DOHH2 (cell line): ENCODE measurements at regions not wholly inside any gene's neighbourhood (a gene's known extent, or its start where the extent isn't known, plus 50 kb on each side); places are given as distances from the start of the nearest gene placed in this dataset.
"Not testable (repeated sequence)": the region's sequence is repeated elsewhere in the genome, so short reads cannot be mapped to it uniquely, and the experiment has no call there.

Experiments
- H3F3A ChIP-seq: fragments of 200-600 bp; sonication (generic), shearing (Covaris generic); 2 replicates; pipeline ENCODE4 v1.6.0; 2016; ENCODE audit warnings: antibody characterized with exemption, mild to moderate bottlenecking; ENCODE audit not compliant: control insufficient read depth, insufficient read depth
- H3K27ac ChIP-seq: fragments of 200-600 bp; sonication (generic); 2 replicates; pipeline ENCODE4 v1.5.1; 2014; ENCODE audit warnings: low read depth, mild to moderate bottlenecking, low read length, moderate library complexity
- H3K27me3 ChIP-seq: fragments of 200-600 bp; sonication (generic); 2 replicates; pipeline ENCODE4 v1.6.1; 2014; ENCODE audit warnings: mild to moderate bottlenecking, low read length, mixed read lengths; ENCODE audit not compliant: control insufficient read depth
- H3K36me3 ChIP-seq: fragments of 200-600 bp; sonication (generic); 2 replicates; pipeline ENCODE4 v1.6.1; 2014; ENCODE audit warnings: mild to moderate bottlenecking, low read length, moderate library complexity, mixed read lengths; ENCODE audit not compliant: control insufficient read depth
- H3K4me1 ChIP-seq: fragments of 200-600 bp; sonication (generic); 2 replicates; pipeline ENCODE4 v1.6.1; 2014; ENCODE audit warnings: mild to moderate bottlenecking, low read length, mixed read lengths; ENCODE audit not compliant: control insufficient read depth
- H3K4me2 ChIP-seq: fragments of 200-600 bp; sonication (generic); 2 replicates; pipeline ENCODE4 v1.6.0; 2014; ENCODE audit warnings: mild to moderate bottlenecking, low read length, moderate library complexity
- H3K4me3 ChIP-seq: fragments of 200-600 bp; sonication (generic); 2 replicates; pipeline ENCODE4 v1.5.1; 2014; ENCODE audit warnings: mild to moderate bottlenecking, low read length, mixed read lengths
- H3K79me2 ChIP-seq: fragments of 200-600 bp; sonication (generic); 2 replicates; pipeline ENCODE4 v1.6.1; 2014; ENCODE audit warnings: mild to moderate bottlenecking, low read length, mixed read lengths; ENCODE audit not compliant: control insufficient read depth
- H3K9me2 ChIP-seq: fragments of 200-600 bp; sonication (generic); replicated peaks from 2 replicates; pipeline ENCODE4 v1.6.1; 2014; ENCODE audit warnings: mild to moderate bottlenecking, low read length, mixed read lengths; ENCODE audit not compliant: control insufficient read depth
- H3K9me3 ChIP-seq: fragments of 200-600 bp; sonication (generic); 2 replicates; pipeline ENCODE4 v1.6.1; 2014; ENCODE audit warnings: antibody characterized with exemption, low read length, mixed read lengths; ENCODE audit not compliant: control insufficient read depth, insufficient read depth
- H4K20me1 ChIP-seq: fragments of 200-600 bp; sonication (generic); 2 replicates; pipeline ENCODE4 v1.6.0; 2014; ENCODE audit warnings: low read depth, mild to moderate bottlenecking, antibody characterized with exemption, low read length, moderate library complexity; ENCODE audit not compliant: control insufficient read depth, insufficient read depth
- CTCF ChIP-seq: fragments of 200-600 bp; sonication (generic); IDR thresholded peaks from one replicate; pipeline ENCODE4 v1.5.1; 2014; ENCODE audit warnings: antibody characterized with exemption, mild to moderate bottlenecking, low read depth, low read length; ENCODE audit not compliant: poor library complexity, severe bottlenecking

- H3K4me1 ChIP-seq, H3K9me2 ChIP-seq, H3F3A ChIP-seq, H3K27me3 ChIP-seq, H4K20me1 ChIP-seq, H3K79me2 ChIP-seq, H3K27ac ChIP-seq, H3K4me3 ChIP-seq, H3K36me3 ChIP-seq, H3K9me3 ChIP-seq, H3K4me2 ChIP-seq: not testable (repeated sequence)
These were observed 142.6 kb upstream of the C1QTNF3 start for GRCh38 chr5:34185572-34185971.

- H3K4me1 ChIP-seq, H3K27ac ChIP-seq, H3K4me2 ChIP-seq, H3K79me2 ChIP-seq, H3F3A ChIP-seq, H3K9me2 ChIP-seq, H4K20me1 ChIP-seq, H3K27me3 ChIP-seq, H3K36me3 ChIP-seq, H3K9me3 ChIP-seq, H3K4me3 ChIP-seq: not testable (repeated sequence)
These were observed 143.1 kb upstream of the C1QTNF3 start for GRCh38 chr5:34186108-34186507.

- not testable (repeated sequence) for H3K79me2 ChIP-seq, H3K4me2 ChIP-seq, H3K27me3 ChIP-seq, H3K9me2 ChIP-seq, H3K4me1 ChIP-seq, H3F3A ChIP-seq, H3K4me3 ChIP-seq, H4K20me1 ChIP-seq, H3K9me3 ChIP-seq, H3K36me3 ChIP-seq, H3K27ac ChIP-seq
These were observed 143.9 kb upstream of the C1QTNF3 start for GRCh38 chr5:34186865-34187264.

GRCh38 chr5:34187441-34187840 is 144.4 kb upstream of the C1QTNF3 start:
- not testable (repeated sequence) for H3K79me2 ChIP-seq, H3K4me2 ChIP-seq, H3K9me3 ChIP-seq, H4K20me1 ChIP-seq, H3F3A ChIP-seq, H3K4me1 ChIP-seq, H3K9me2 ChIP-seq, H3K27ac ChIP-seq, H3K27me3 ChIP-seq, H3K36me3 ChIP-seq, H3K4me3 ChIP-seq

- H3K79me2 ChIP-seq, H3F3A ChIP-seq, H3K36me3 ChIP-seq, H3K4me3 ChIP-seq, H3K4me1 ChIP-seq, H3K9me3 ChIP-seq, H3K9me2 ChIP-seq, H3K4me2 ChIP-seq, H3K27ac ChIP-seq, H4K20me1 ChIP-seq, H3K27me3 ChIP-seq: not testable (repeated sequence)
- peak; percentile 62 for TF ChIP-seq CTCF
These were observed 145.2 kb upstream of the C1QTNF3 start for GRCh38 chr5:34188001-34188822.

GRCh38 chr5:34189246-34189645 is 146.2 kb upstream of the C1QTNF3 start:
- not testable (repeated sequence) for H3K4me2 ChIP-seq, H3K9me3 ChIP-seq, H3K27ac ChIP-seq, H3K9me2 ChIP-seq, H3F3A ChIP-seq, H3K79me2 ChIP-seq, H3K4me3 ChIP-seq, H4K20me1 ChIP-seq, H3K4me1 ChIP-seq, H3K36me3 ChIP-seq, H3K27me3 ChIP-seq

- not testable (repeated sequence) for H3K36me3 ChIP-seq, H3K4me3 ChIP-seq, H3K9me2 ChIP-seq, H3K9me3 ChIP-seq, H3K79me2 ChIP-seq, H3K4me1 ChIP-seq, H3K27me3 ChIP-seq, H4K20me1 ChIP-seq, H3F3A ChIP-seq, H3K4me2 ChIP-seq, H3K27ac ChIP-seq
These were observed 146.9 kb upstream of the C1QTNF3 start for GRCh38 chr5:34189752-34190411.
